Effector CD8-positive, alpha-beta T cell (primary cell): ENCODE measurements at regions not wholly inside any gene's neighbourhood (a gene's known extent, or its start where the extent isn't known, plus 50 kb on each side); places are given as distances from the start of the nearest gene placed in this dataset.

ENCODE experiments used
- DNase-seq: peaks from one replicate; lab custom pipeline; 2025; lab: John Stamatoyannopoulos, UW

DNA sequence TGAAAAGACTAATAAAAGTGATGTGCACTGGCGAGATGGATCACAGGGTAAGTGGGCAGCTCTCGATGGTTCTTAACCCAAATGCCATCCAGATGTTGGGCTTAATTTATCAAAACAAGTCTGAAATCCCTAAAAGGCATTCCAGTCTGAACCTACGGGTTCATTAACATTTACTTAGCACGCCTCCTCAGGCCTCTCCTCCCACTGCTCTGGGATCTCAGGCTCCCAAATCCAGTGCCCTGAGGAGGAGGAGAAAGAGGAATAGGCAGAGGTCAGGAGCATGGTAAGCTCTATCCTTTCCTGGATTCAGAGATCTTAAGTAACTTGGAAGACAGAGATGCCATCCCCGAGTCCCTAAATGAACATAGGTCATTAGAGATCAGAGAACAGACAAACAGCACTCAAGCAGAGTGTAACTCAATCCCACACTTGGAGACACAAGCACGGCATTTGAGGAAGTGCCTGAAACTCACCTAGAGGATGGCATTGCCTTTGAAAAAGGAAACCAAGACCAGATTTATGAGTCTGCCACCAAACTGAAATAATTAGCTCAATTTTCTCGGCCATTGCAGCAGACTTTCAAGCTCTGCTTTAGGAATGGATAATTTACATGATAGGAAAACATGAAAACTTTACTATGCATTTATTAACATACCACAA, 140.9 kb downstream of the CXCL12 start:
- DNase-seq = no peak

DNA sequence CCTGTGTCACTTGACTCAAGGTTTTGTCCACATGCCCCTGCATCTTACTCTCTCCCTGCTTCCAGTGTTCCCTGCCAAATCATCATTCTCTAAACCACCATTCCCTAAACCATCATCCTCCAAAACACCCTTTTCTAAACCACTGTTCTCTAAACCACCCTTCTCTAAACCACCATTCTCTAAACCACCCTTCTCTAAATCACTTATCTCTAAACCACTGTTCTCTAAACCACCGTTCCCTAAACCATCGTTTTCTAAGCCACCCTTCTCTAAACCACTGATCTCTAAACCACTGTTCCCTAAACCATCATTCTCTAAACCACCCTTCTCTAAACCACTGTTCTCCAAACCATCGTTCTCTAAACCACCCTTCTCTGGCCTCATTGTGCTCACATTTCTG, 142.1 kb downstream of the CXCL12 start:
- no peak for DNase-seq

DNA sequence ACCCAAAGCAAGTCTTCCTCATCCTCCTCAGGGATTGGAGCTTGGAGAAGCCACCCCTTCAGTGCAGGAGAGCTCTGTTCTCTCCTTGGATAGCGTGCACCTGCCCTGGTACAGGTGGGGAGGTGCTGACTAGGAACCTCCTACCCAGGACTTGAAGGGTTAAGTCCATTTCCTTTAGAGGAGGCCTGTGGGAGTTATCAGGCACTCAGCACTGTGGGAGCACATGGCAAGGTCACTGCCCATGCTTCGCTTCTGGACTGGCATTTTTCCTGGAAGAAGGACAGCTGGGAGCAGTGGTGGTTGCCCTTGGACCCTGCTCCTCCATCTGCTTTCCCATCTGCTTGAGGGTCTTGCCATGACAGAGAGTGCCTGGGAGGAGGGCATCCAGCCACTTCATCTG, 142.8 kb downstream of the CXCL12 start:
- DNase-seq = no peak

DNA sequence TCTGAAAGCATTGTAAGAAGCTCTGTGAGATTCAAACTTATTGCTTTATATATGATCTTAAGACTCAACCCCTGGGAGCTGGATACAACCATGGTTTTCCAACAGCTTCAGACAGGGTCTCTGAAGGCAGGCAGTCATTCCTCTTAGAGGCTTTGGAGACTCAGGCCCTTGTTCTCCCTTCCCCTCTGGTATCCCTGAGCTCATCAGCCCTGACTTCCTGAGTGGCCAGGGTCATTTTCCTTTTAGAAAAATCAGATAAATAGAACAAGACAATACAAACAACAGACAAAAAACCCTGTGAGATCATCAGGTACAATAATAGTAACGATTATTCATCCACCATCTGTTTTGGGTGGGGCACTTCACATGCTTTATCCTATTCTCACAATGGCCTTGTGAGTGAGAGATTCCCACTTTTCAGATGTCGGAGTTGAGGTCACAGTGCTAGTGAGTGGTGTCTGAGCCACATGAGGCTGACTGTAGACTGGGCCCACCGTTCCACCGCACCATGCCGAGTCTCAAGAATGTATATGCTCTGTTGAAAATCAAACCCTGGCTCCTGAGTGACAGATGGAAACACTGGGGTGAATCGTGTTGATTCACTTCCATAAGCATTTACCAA, 144.2 kb downstream of the CXCL12 start:
- DNase-seq = no peak

GRCh38 chr10:44238212-44238611, 146.7 kb downstream of the CXCL12 start:
- DNase-seq = no peak

DNA sequence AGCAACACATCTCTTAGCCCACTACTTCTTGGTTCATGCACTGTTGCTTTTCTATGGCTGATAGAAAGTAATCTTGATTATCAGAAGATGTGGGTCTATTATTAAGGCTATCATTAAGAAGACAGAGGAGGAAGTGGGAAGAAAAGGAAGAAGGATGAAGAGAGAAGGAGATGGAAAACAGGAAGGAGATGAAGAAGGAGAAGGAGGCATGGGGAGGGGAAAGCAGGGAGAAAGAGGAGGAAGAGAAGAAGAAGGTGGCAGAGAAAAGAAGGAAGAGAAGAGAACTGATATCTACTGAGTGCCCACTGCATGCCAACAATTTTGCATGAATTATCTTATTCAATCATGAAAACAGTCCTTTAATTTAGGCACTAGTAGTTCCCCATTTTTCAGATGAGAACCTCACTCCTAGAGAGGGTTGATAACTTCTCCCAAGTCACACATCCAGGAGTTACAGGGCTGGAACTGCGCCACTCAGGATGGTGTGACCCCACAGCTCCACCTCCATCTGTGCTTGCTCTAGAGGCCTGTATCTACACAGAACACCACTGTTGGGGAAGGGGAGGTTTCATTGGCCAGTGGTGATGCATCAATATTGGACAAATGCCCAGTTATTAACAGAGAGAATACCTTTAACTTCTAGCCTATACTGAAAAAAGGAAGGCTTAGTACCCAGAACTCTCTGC, 147.4 kb downstream of the CXCL12 start:
- DNase-seq = no peak

DNA sequence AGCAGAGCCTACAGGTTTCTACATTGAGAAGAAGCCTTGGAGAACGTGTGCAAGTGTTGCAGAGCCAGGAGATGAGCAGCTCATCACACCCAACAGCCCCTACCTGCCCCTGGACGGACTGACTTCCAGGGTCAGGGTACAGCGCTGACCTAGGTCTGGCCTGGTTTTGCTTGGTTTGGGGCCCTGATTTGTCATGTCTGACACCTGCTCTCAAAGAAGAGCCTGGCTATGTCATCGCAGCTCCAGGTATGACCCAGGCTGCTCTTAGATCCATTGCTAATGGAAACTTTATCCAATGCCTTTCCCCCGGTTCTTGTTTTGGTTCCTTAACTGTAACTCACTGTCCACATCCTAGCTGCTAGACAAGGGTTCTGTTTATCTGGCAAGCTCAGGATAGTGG, 149.5 kb downstream of the CXCL12 start:
- no peak for DNase-seq

- DNase-seq = no peak
Measured at GRCh38 chr10:44234483-44234875, 150.4 kb downstream of the CXCL12 start.

DNA sequence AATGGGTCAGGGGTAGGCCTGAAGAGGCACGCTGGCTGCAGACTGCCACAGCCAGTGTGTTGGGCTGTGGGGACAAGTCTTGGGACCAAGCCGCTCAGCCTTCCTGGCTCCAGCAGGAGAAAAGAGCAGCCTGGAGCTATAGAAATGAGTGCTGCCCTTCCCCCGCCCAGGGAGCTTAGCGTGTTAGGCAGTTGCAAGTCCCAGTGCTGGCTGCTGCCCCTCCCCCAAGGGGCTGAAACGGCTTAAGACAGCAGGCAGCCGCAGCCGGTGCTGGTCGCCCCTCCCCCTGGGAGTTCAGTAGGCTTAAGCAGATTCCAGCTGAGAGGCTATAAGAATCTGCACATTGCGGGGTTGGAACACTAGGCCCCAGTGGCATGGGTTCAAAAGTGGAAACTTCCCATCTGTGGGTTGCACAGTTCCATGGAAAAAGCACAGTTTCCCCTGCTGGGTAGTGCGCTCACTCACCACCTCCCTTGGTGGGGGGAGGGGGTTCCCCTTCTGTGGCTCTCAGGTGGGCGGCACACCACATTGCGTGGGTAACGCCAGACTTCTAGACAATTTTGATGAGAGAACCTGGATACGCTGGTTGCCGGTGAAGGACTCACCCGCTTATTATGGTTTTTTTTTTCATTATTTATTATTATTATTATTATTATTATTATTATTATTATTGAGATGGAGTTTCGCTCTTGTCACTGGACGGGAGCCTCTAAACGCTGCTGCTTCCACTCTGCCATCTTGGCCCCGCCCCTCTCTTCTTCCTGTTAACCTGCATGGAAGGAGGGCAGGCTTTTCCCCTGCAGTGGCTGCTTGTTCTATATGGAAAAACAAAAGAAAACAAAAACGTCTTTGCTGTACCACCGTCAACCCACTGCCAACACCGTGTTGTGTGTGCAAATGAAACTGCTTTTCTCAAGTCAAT, 151.1 kb downstream of the CXCL12 start:
- DNase-seq = no peak

DNA sequence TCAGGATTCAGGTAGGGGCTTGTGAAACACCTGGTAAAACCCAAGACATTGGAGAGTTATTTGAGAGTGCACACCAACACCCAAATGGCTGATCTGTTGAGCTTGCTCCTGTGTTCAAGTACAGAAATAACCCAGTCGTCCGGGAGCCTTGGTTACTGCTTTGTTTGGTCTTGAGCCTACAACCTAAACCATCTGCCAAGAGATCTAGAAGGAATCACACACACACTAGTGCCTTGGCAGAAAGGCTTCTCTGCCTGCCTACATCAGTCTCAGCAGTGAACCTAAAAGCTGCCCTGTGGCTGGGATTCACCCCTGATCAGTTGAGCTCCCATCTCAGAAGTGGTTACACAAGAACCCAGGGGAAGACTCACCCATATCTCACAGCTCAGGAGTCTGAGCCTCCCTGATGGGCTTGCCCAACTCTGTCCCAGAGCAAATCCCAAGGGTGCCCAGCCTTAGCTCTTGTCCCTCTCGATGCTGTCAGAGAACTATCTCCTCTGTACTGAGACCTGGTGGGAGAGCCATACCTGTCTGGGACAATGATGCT, 167.6 kb downstream of the CXCL12 start:
- DNase-seq = no peak

DNA sequence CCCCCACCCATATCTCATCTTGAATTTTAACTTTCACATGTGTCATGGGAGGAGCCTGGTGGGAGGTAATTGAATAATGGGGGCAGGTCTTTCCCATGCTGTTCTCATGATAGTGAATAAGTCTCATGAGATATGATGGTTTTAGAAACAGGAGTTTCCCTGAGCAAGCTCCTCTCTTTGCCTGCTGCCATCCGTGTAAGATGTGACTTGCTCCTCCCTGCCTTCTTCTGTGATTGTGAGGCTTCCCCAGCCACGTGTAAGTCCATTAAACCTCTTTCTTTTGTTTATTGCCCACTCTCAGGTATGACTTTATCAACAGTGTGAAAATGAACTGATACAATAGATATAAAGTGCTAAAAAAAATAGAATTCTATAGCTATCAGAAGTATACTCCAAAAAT, 168.8 kb downstream of the CXCL12 start:
- DNase-seq = no peak

GRCh38 chr10:44209811-44210210, 175.1 kb downstream of the CXCL12 start:
- no peak for DNase-seq

DNA sequence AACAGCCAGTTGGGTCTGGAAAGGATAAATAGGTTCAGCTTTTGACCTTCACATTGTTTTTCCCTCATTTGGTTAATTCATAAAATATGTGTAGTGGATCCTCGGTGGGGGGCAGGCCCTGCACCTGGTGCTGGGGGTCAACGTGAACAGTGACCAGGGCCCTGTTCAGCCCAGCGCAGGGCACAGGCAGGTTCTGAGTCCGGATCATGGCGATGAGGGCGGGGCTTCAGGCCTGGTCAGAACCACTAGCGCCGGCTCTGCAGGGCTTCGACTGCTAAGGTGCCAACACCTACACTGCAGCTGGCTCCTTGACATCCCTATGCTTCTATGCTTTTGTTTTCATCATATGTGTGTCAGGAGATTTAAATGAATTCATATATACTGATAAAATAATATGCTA, 177.7 kb downstream of the CXCL12 start:
- no peak for DNase-seq

DNA sequence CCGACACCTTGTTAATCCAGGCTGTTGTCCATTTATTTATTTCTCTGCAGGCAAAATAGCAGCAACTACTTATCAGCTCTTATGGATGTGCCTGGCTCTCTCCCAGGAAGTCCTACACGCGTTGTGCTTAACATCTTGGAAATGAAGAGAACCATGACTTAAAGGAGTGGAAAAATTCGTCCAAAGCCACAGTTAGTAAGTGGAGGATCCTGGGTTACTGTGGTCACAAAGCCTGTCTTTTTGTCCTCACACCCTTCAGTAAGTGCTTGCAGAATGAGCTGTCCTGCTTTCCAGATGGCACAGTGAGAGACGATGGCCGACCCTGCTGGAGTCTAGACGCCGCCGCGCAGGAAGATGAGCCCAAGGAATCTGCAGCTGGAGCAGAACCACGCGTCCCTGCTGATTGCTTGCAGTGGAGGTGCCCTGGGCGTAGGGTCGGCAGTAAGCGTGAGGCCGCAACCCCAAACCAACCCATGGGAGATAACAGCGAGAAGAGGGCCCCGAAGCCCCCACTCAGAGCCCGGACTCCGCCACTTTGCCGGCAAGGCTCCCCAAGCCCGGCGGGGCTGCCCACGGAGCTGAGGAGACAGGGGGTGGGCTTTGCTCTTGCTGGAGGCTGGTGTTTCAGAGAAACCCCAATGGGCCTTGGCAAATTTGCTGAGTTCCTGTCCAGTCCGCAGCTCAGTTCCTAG, 178.6 kb downstream of the CXCL12 start:
- DNase-seq = no peak

GRCh38 chr10:44205067-44205466, 179.8 kb downstream of the CXCL12 start:
- no peak for DNase-seq

- DNase-seq = no peak
Measured at GRCh38 chr10:44203535-44203934, 181.4 kb downstream of the CXCL12 start.

DNA sequence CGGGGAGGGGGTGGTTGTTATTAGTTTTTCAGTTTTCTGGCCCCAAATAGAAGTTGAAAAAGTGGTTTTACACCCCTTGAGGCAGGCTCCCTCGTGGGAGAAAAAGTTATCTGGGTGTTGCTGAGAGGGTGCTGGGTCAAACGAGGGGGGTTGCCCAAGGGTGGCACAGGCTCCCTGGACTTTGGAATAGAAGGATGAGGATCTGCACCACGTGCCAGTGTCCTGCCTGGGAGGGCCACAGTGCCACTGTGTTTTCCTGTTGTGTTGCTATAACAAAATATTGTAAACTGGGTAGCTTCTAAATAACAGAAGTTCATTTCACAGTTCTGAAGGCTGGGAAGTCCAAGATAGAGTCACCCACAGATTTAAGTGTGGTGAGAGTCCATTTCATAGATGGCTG, 181.9 kb downstream of the CXCL12 start:
- no peak for DNase-seq

- no peak for DNase-seq
Measured at GRCh38 chr10:44201656-44202055, 183.2 kb downstream of the CXCL12 start.

- no peak for DNase-seq
Measured at GRCh38 chr10:44201011-44201410, 183.9 kb downstream of the CXCL12 start.

- no peak for DNase-seq
Measured at GRCh38 chr10:44199991-44200655, 184.8 kb downstream of the CXCL12 start.

DNA sequence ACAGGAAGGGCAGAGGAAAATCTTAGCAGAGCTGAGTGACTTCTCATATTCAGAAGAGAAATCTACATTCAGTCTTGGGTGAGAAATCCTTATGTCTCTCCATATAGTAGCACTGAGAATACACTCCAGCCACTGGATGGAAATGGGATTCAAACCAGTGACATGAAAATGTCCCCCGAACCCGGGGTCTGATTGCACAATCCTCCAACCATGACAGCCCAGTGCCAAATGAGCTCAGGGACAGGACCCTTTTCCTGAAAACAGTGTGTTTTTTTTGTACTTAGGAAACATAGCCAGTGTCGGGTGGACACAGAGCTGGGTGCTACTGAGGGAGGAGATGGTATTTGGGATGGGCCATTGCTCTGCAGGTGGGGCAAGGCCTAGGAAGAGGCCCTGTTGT, 185.6 kb downstream of the CXCL12 start:
- no peak for DNase-seq
